HEK293 (cell line): ENCODE measurements at regions not wholly inside any gene's neighbourhood (a gene's known extent, or its start where the extent isn't known, plus 50 kb on each side); places are given as distances from the start of the nearest gene placed in this dataset.

Experiments
- CTCF ChIA-PET: fragments of 350-600 bp; formaldehyde crosslinking; extraction: SDS; loops from one replicate; lab custom pipeline; 2021; ENCODE audit warnings: antibody characterized with exemption; lab: Yijun Ruan, JAX
- POLR2A ChIA-PET: fragments of 300-600 bp; formaldehyde crosslinking; extraction: SDS; loops from one replicate; lab custom pipeline; 2020; ENCODE audit warnings: antibody characterized with exemption, inconsistent platforms; lab: Yijun Ruan, JAX
- H3K27ac ChIP-seq: fragments of 200-500 bp; sonication (Bioruptor generic); 2 replicates; pipeline ENCODE4 v1.5.1; 2014; ENCODE audit warnings: low read depth, low read length, control low read depth, inconsistent platforms; ENCODE audit errors: extremely low read depth
- H3K36me3 ChIP-seq, 2 experiments: fragments of 200-500 bp in 1 of 2; sonication (Bioruptor generic) in 1 of 2; 1 replicate in 1 of 2; 2 replicates in 1 of 2; pipeline ENCODE4 v1.5.1; 2014 to 2017; ENCODE audit warnings: inconsistent platforms in 2 of 2, low read length in 2 of 2; ENCODE audit not compliant: control insufficient read depth in 2 of 2, insufficient read depth in 1 of 2
- H3K4me1 ChIP-seq: fragments of 200-500 bp; sonication (Bioruptor generic); 2 replicates; pipeline ENCODE4 v1.5.1; 2014; ENCODE audit warnings: mild to moderate bottlenecking, low read length, inconsistent platforms; ENCODE audit not compliant: control insufficient read depth, insufficient read depth
- H3K4me3 ChIP-seq: 2 replicates; pipeline ENCODE4 v1.5.1; 2011; ENCODE audit warnings: low read depth, mild to moderate bottlenecking, control low read depth, low read length, moderate library complexity
- H3K9me3 ChIP-seq: fragments of 200-500 bp; sonication (Bioruptor generic); 2 replicates; pipeline ENCODE4 v1.5.1; 2014; ENCODE audit warnings: low read depth, low read length, inconsistent platforms; ENCODE audit not compliant: control insufficient read depth, insufficient read depth
- GLI2 ChIP-seq: fragments of 450-650 bp; formaldehyde crosslinking; IDR thresholded peaks from 2 replicates; pipeline ENCODE4; 2017; ENCODE audit warnings: missing biosample characterization, missing genetic modification characterization, low read depth, borderline replicate concordance
- HOXD13 ChIP-seq: sonication (generic); formaldehyde crosslinking; IDR thresholded peaks from 2 replicates; pipeline ENCODE4 v1.8.0; 2022; ENCODE audit warnings: missing genetic modification reagents, borderline replicate concordance
- KLF1 ChIP-seq: fragments of 450-650 bp; formaldehyde crosslinking; IDR thresholded peaks from 2 replicates; pipeline ENCODE4 v1.5.1; 2016; ENCODE audit warnings: missing biosample characterization, missing genetic modification characterization
- MEIS1 ChIP-seq: sonication (generic); formaldehyde crosslinking; IDR thresholded peaks from 2 replicates; pipeline ENCODE4 v1.8.1; 2022; ENCODE audit warnings: missing genetic modification reagents, mild to moderate bottlenecking, borderline replicate concordance
- OSR2 ChIP-seq: fragments of 450-650 bp; formaldehyde crosslinking; IDR thresholded peaks from 2 replicates; pipeline ENCODE4 v1.5.1; 2016; ENCODE audit warnings: missing biosample characterization, missing genetic modification characterization
- SCRT1 ChIP-seq: fragments of 450-650 bp; formaldehyde crosslinking; IDR thresholded peaks from 2 replicates; pipeline ENCODE4 v1.5.1; 2016; ENCODE audit warnings: missing biosample characterization, missing genetic modification characterization, borderline replicate concordance
- SP3 ChIP-seq: fragments of 450-650 bp; formaldehyde crosslinking; IDR thresholded peaks from 2 replicates; pipeline ENCODE4 v1.5.1; 2016; ENCODE audit warnings: missing biosample characterization, missing genetic modification characterization
- ZFHX2 ChIP-seq: fragments of 450-650 bp; formaldehyde crosslinking; conservative IDR thresholded peaks from 2 replicates; pipeline ENCODE4 v1.5.1; 2016; ENCODE audit warnings: missing biosample characterization, missing genetic modification characterization
- ZNF140 ChIP-seq: fragments of 450-650 bp; formaldehyde crosslinking; IDR thresholded peaks from 2 replicates; pipeline ENCODE4 v1.5.1; 2016; ENCODE audit warnings: missing biosample characterization, missing genetic modification characterization
- ZNF19 ChIP-seq: fragments of 450-650 bp; formaldehyde crosslinking; IDR thresholded peaks from 2 replicates; pipeline ENCODE4; 2016; ENCODE audit warnings: missing biosample characterization, missing genetic modification characterization, low read depth
- ZNF292 ChIP-seq: fragments of 450-650 bp; formaldehyde crosslinking; IDR thresholded peaks from 2 replicates; pipeline ENCODE4 v1.5.1; 2016; ENCODE audit warnings: low read depth, missing biosample characterization, missing genetic modification characterization, borderline replicate concordance
- ZNF37A ChIP-seq: fragments of 450-650 bp; IDR thresholded peaks from 2 replicates; pipeline ENCODE4 v1.5.1; 2018; ENCODE audit warnings: missing biosample characterization, missing genetic modification characterization
- ZNF404 ChIP-seq: fragments of 450-650 bp; formaldehyde crosslinking; IDR thresholded peaks from 2 replicates; pipeline ENCODE4 v1.5.1; 2017; ENCODE audit warnings: missing biosample characterization, missing genetic modification characterization
- ZNF473 ChIP-seq: fragments of 450-650 bp; formaldehyde crosslinking; IDR thresholded peaks from 2 replicates; pipeline ENCODE4 v1.5.1; 2017; ENCODE audit warnings: missing biosample characterization, missing genetic modification characterization
- ZNF48 ChIP-seq: fragments of 450-650 bp; formaldehyde crosslinking; IDR thresholded peaks from 2 replicates; pipeline ENCODE4 v1.5.1; 2016; ENCODE audit warnings: missing biosample characterization, missing genetic modification characterization
- ZNF488 ChIP-seq: fragments of 450-650 bp; formaldehyde crosslinking; IDR thresholded peaks from 2 replicates; pipeline ENCODE4 v1.5.1; 2016; ENCODE audit warnings: missing biosample characterization, missing genetic modification characterization
- ZNF518A ChIP-seq: fragments of 450-650 bp; formaldehyde crosslinking; conservative IDR thresholded peaks from 2 replicates; pipeline ENCODE4 v1.5.1; 2016; ENCODE audit warnings: low read depth, missing biosample characterization, missing genetic modification characterization
- ZNF677 ChIP-seq: fragments of 450-650 bp; IDR thresholded peaks from 2 replicates; pipeline ENCODE4 v1.5.0; 2018; ENCODE audit warnings: missing biosample characterization, mild to moderate bottlenecking, missing genetic modification characterization, moderate library complexity
- ZSCAN5A ChIP-seq: fragments of 450-650 bp; formaldehyde crosslinking; IDR thresholded peaks from 2 replicates; pipeline ENCODE4 v1.5.1; 2016; ENCODE audit warnings: missing biosample characterization, missing genetic modification characterization
- TF ChIP-seq, protein P1 (sequence below): fragments of 450-650 bp; formaldehyde crosslinking; IDR thresholded peaks from 2 replicates; pipeline ENCODE4 v1.5.1; 2016; ENCODE audit warnings: missing biosample characterization, missing genetic modification characterization
- TF ChIP-seq, protein P2 (sequence below): fragments of 450-650 bp; formaldehyde crosslinking; IDR thresholded peaks from 2 replicates; pipeline ENCODE4 v1.5.1; 2016; ENCODE audit warnings: missing biosample characterization, missing genetic modification characterization

DNA sequence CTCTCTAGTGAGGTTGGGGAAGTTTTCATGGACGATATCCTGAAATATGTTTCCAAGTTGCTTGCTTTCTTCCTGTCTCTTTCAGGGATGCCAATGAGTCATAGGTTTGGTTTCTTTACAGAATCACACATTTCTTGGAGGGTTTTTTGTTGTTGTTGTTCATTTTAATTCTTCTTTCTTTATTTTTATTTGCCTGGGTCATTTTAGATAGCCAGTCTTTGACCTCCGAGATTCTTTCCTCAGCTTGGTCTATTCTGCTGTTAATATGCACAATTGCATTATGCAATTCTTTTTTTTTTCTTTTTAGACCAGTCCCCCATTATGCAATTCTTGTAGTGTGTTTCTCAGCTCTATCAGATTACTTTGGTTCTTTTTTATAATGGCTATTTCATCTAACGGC is 338.9 kb downstream of the AEBP2 start (continued):
- TF ChIP-seq ZNF488, result no peak
- no peak for TF ChIP-seq KLF1 (tag by site-specific recombination)
- no peak for TF ChIP-seq GLI2
- TF ChIP-seq ZNF19 (tag by site-specific recombination), result no peak
- TF ChIP-seq ZNF292 (tag by site-specific recombination), result no peak
- TF ChIP-seq ZNF48 (tag by site-specific recombination), result no peak
- no peak for TF ChIP-seq HOXD13 (CRISPR knock-in tag)
- no peak for TF ChIP-seq ZNF518A (tag by site-specific recombination)
- no peak for TF ChIP-seq MEIS1 (CRISPR knock-in tag)
- TF ChIP-seq ZNF140 (tag by site-specific recombination), result no peak
- no peak for TF ChIP-seq ZNF37A (tag by site-specific recombination)

DNA sequence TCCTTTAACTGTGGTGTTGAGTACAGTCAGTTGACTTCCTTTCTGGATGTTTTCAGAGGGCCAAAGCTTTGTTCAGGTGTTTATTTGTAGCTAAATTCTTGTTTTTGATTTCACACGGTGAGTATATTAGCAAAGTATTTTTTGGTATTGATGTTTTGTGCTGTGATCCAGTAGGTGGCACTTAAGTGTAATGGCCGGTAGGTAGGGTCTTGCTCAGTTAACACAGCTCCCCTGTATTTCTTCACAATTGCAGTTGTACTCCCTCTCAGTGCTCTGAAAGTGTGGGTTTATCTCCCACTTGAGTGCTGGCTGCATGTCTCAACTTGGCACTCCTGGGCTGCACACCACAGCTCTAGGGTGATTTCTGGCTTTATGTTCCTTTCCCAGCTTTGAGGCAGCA is 339.5 kb downstream of the AEBP2 start:
- Histone ChIP-seq H3K36me3 (no peaks in the 10 kb centered on the region), H3K27ac (no peak overlapping the region), H3K4me1 (no peaks in the 10 kb centered on the region), H3K4me3 (no peak overlapping the region), H3K9me3 (no peaks in the 10 kb centered on the region)
- POLR2A ChIA-PET, result no interaction called here
- no peak for TF ChIP-seq ZNF677 (tag by site-specific recombination)
- no peak for TF ChIP-seq OSR2 (tag by site-specific recombination)
- TF ChIP-seq, protein P1, sequence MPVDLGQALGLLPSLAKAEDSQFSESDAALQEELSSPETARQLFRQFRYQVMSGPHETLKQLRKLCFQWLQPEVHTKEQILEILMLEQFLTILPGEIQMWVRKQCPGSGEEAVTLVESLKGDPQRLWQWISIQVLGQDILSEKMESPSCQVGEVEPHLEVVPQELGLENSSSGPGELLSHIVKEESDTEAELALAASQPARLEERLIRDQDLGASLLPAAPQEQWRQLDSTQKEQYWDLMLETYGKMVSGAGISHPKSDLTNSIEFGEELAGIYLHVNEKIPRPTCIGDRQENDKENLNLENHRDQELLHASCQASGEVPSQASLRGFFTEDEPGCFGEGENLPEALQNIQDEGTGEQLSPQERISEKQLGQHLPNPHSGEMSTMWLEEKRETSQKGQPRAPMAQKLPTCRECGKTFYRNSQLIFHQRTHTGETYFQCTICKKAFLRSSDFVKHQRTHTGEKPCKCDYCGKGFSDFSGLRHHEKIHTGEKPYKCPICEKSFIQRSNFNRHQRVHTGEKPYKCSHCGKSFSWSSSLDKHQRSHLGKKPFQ, result no peak
- no peak for TF ChIP-seq ZNF404 (tag by site-specific recombination)
- TF ChIP-seq ZSCAN5A (tag by site-specific recombination), result no peak
- TF ChIP-seq ZFHX2 (tag by site-specific recombination), result no peak
- TF ChIP-seq SCRT1 (tag by site-specific recombination), result no peak
- TF ChIP-seq SP3 (tag by site-specific recombination), result no peak
- TF ChIP-seq, protein P2, sequence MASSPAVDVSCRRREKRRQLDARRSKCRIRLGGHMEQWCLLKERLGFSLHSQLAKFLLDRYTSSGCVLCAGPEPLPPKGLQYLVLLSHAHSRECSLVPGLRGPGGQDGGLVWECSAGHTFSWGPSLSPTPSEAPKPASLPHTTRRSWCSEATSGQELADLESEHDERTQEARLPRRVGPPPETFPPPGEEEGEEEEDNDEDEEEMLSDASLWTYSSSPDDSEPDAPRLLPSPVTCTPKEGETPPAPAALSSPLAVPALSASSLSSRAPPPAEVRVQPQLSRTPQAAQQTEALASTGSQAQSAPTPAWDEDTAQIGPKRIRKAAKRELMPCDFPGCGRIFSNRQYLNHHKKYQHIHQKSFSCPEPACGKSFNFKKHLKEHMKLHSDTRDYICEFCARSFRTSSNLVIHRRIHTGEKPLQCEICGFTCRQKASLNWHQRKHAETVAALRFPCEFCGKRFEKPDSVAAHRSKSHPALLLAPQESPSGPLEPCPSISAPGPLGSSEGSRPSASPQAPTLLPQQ (tag by site-specific recombination), result no peak
- TF ChIP-seq ZNF473 (tag by site-specific recombination), result no peak
- CTCF ChIA-PET, result no interaction called here
